ENCODE measurements at regions not wholly inside any gene's neighbourhood (a gene's known extent, or its start where the extent isn't known, plus 50 kb on each side); places are given as distances from the start of the nearest gene placed in this dataset.

GRCh38 chr6:117168296-117169063 is 96.9 kb upstream of the VGLL2 start:
- TF ChIP-seq, protein P1, sequence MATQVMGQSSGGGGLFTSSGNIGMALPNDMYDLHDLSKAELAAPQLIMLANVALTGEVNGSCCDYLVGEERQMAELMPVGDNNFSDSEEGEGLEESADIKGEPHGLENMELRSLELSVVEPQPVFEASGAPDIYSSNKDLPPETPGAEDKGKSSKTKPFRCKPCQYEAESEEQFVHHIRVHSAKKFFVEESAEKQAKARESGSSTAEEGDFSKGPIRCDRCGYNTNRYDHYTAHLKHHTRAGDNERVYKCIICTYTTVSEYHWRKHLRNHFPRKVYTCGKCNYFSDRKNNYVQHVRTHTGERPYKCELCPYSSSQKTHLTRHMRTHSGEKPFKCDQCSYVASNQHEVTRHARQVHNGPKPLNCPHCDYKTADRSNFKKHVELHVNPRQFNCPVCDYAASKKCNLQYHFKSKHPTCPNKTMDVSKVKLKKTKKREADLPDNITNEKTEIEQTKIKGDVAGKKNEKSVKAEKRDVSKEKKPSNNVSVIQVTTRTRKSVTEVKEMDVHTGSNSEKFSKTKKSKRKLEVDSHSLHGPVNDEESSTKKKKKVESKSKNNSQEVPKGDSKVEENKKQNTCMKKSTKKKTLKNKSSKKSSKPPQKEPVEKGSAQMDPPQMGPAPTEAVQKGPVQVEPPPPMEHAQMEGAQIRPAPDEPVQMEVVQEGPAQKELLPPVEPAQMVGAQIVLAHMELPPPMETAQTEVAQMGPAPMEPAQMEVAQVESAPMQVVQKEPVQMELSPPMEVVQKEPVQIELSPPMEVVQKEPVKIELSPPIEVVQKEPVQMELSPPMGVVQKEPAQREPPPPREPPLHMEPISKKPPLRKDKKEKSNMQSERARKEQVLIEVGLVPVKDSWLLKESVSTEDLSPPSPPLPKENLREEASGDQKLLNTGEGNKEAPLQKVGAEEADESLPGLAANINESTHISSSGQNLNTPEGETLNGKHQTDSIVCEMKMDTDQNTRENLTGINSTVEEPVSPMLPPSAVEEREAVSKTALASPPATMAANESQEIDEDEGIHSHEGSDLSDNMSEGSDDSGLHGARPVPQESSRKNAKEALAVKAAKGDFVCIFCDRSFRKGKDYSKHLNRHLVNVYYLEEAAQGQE (IDR thresholded peaks at IDR 0.05), result no peak
- TF ChIP-seq, protein P2, sequence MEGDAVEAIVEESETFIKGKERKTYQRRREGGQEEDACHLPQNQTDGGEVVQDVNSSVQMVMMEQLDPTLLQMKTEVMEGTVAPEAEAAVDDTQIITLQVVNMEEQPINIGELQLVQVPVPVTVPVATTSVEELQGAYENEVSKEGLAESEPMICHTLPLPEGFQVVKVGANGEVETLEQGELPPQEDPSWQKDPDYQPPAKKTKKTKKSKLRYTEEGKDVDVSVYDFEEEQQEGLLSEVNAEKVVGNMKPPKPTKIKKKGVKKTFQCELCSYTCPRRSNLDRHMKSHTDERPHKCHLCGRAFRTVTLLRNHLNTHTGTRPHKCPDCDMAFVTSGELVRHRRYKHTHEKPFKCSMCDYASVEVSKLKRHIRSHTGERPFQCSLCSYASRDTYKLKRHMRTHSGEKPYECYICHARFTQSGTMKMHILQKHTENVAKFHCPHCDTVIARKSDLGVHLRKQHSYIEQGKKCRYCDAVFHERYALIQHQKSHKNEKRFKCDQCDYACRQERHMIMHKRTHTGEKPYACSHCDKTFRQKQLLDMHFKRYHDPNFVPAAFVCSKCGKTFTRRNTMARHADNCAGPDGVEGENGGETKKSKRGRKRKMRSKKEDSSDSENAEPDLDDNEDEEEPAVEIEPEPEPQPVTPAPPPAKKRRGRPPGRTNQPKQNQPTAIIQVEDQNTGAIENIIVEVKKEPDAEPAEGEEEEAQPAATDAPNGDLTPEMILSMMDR (IDR thresholded peaks at IDR 0.05; ENCODE audit: low read depth, low read length, missing input control), result no peak
- TF ChIP-seq RAD21 (IDR thresholded peaks at IDR 0.05), result no peak
- no peak for TF ChIP-seq RXRA (IDR thresholded peaks at IDR 0.05)
- no peak for TF ChIP-seq YY1 (IDR thresholded peaks at IDR 0.05)
- no peak for TF ChIP-seq GABPA (IDR thresholded peaks at IDR 0.05 in 1 of 2, conservative IDR thresholded peaks at IDR 0.05 in 1 of 2)
- no peak for TF ChIP-seq HNF4G (IDR thresholded peaks at IDR 0.05)
- no peak for TF ChIP-seq JUND (IDR thresholded peaks at IDR 0.05)
- TF ChIP-seq ZBTB33 (IDR thresholded peaks at IDR 0.05), result no peak
- no peak for TF ChIP-seq TAF1 (conservative IDR thresholded peaks at IDR 0.05)
- TF ChIP-seq MAX (IDR thresholded peaks at IDR 0.05), result no peak
- no peak for TF ChIP-seq FOXA1 (IDR thresholded peaks at IDR 0.05)
